ENCODE measurements at regions not wholly inside any gene's neighbourhood (a gene's known extent, or its start where the extent isn't known, plus 50 kb on each side); places are given as distances from the start of the nearest gene placed in this dataset.

- Histone ChIP-seq H3K9me3 (ENCODE audit: insufficient read depth in 2 of 2, low read depth in 1 of 2, low read length in 1 of 2) (no peaks in the 10 kb centered on the region), H3K27ac (ENCODE audit: low read depth, low read length) (no peak overlapping the region), H3K4me2 (ENCODE audit: insufficient read depth in 1 of 2, low read depth in 2 of 2, low read length in 2 of 2) (no peak overlapping the region), H3K14ac (ENCODE audit: insufficient read length) (no peak overlapping the region), H3K79me2 (ENCODE audit: control insufficient read depth in 1 of 2, insufficient read depth in 2 of 2, low read length in 2 of 2) (no peaks in the 10 kb centered on the region), H2AFZ (ENCODE audit: low read length) (no peak overlapping the region), H4K8ac (ENCODE audit: extremely low read depth, insufficient read depth, low read length) (no peak overlapping the region), H3K79me1 (ENCODE audit: low read depth, low read length) (no peaks in the 10 kb centered on the region), H3K18ac (ENCODE audit: extremely low read depth, low read length) (no peak overlapping the region), H3K36me3 (ENCODE audit: control insufficient read depth in 2 of 4, insufficient read depth in 4 of 4, low read length in 3 of 4) (no peaks in the 10 kb centered on the region), H2BK20ac (ENCODE audit: low read length) (no peak overlapping the region), H4K91ac (replicated peaks; ENCODE audit: insufficient read length, low read length) (no peak overlapping the region), H2BK12ac (ENCODE audit: low read depth, low read length) (no peak overlapping the region), H3K4me3 (ENCODE audit: extremely low read depth in 1 of 4, insufficient read depth in 2 of 4, low read depth in 3 of 4, low read length in 4 of 4) (no peak overlapping the region), H4K20me1 (replicated peaks in 1 of 2; ENCODE audit: control insufficient read depth in 1 of 2, insufficient read depth in 2 of 2, low read length in 2 of 2) (no peaks in the 10 kb centered on the region), H3K56ac (replicated peaks; ENCODE audit: insufficient read length, low read depth, low read length) (no peak overlapping the region), H3K4me1 (replicated peaks in 1 of 4; ENCODE audit: control insufficient read depth in 3 of 4, insufficient read depth in 4 of 4, low read length in 3 of 4) (peaks cover 0 to 3% (median 0%) of the 10 kb centered on the region in 4 experiments; a peak in 2 of 7 replicates), H3K4ac (replicated peaks; ENCODE audit: insufficient read length, low read depth, low read length) (no peak overlapping the region), H4K5ac (ENCODE audit: insufficient read length, low read depth, low read length) (no peak overlapping the region), H2BK120ac (replicated peaks; ENCODE audit: low read depth, low read length) (no peak overlapping the region), H3K27me3 (replicated peaks in 1 of 4; ENCODE audit: control insufficient read depth in 3 of 4, extremely low read depth in 1 of 4, insufficient read depth in 3 of 4, low read length in 3 of 4) (no peaks in the 10 kb centered on the region), H2BK5ac (ENCODE audit: low read depth, low read length) (no peak overlapping the region), H3K23ac (ENCODE audit: insufficient read length) (no peak overlapping the region), H2AK5ac (ENCODE audit: low read depth, low read length) (no peak overlapping the region), H3K23me2 (ENCODE audit: low read depth, low read length) (no peaks in the 10 kb centered on the region), H2BK15ac (ENCODE audit: low read length) (no peak overlapping the region), H3K9ac (replicated peaks in 1 of 4; ENCODE audit: extremely low read depth in 1 of 4, low read depth in 3 of 4, low read length in 3 of 4) (no peak overlapping the region)
- TF ChIP-seq BRCA1 (IDR thresholded peaks at IDR 0.05; ENCODE audit: low read depth, low read length) (no peak), RAD21 (IDR thresholded peaks at IDR 0.05 in 1 of 2, conservative IDR thresholded peaks at IDR 0.05 in 1 of 2; ENCODE audit: low read depth in 2 of 2, low read length in 2 of 2) (no peak), JUN (IDR thresholded peaks at IDR 0.05; ENCODE audit: low read depth, low read length) (no peak), TAF7 (optimal IDR thresholded peaks at IDR 0.05; ENCODE audit: borderline replicate concordance, low read depth, low read length) (no peak), MAFK (IDR thresholded peaks at IDR 0.05; ENCODE audit: low read depth, low read length) (no peak), GABPA (IDR thresholded peaks at IDR 0.05; ENCODE audit: borderline replicate concordance, insufficient read depth, low read length) (no peak)
- 92% methylated on average over 2 of the region's 2 CpGs; no CpG with 5 or more reads in 1 of the 2 experiments for WGBS, 2 experiments (ENCODE audit: extremely low coverage in 1 of 2, insufficient coverage in 1 of 2, insufficient read length in 1 of 2, insufficient replicate concordance in 2 of 2, low coverage in 1 of 2, low lambda C conversion rate in 2 of 2, missing lambda C conversion rate in 1 of 2)
- ChIA-PET CTCF (ENCODE audit: partially characterized antibody) (interaction anchor here (0.7 to 1.0 kb wide), 2 partner anchors 10 to 19 kb away, joined by 3 read pairs; no protein-coding TSS in a partner anchor), POLR2A (ENCODE audit: partially characterized antibody) (no interaction called here)
- FAIRE-seq (no peak), DNase-seq (ENCODE audit: low read depth in 1 of 2, low spot score in 2 of 2) (no peak)
Observed at GRCh38 chr12:93102744-93103143, 173.6 kb upstream of the EEA1 start.

Measured in H1 (cell line).